Brain microvascular endothelial cell (primary cell): ENCODE measurements at regions not wholly inside any gene's neighbourhood (a gene's known extent, or its start where the extent isn't known, plus 50 kb on each side); places are given as distances from the start of the nearest gene placed in this dataset.

ENCODE experiments used
- DNase-seq: peaks from one replicate; pipeline ENCODE4 v3.0.0-alpha.2; 2020
- H3K27ac ChIP-seq: fragments of 250-450 bp; sonication (Bioruptor Pico); 2 replicates; pipeline ENCODE4 v1.5.1; 2020; ENCODE audit warnings: mild to moderate bottlenecking, moderate library complexity
- H3K27me3 ChIP-seq: fragments of 250-450 bp; sonication (Bioruptor Pico); replicated peaks from 2 replicates; pipeline ENCODE4 v1.5.1; 2020; ENCODE audit warnings: mild to moderate bottlenecking
- H3K36me3 ChIP-seq: fragments of 250-450 bp; sonication (Bioruptor Pico); replicated peaks from 2 replicates; pipeline ENCODE4 v1.5.1; 2020; ENCODE audit warnings: mild to moderate bottlenecking
- H3K4me3 ChIP-seq: 2 replicates; pipeline ENCODE4 v1.5.1; 2011; ENCODE audit warnings: low read depth, mild to moderate bottlenecking, control low read depth, low read length, moderate library complexity
- in situ Hi-C: cut with HindIII; loops from 2 replicates; pipeline ENCODE4 v1.10.0; 2017; ENCODE audit warnings: low sequenced_read_pairs, low pct_ligation_motif_present
- TF ChIP-seq, protein P1 (sequence below): IDR thresholded peaks from 2 replicates; pipeline ENCODE4 v1.5.1; 2011; ENCODE audit warnings: low read depth, mild to moderate bottlenecking, moderate library complexity, low read length, control low read depth, inconsistent platforms; ENCODE audit errors: missing control alignments

DNA sequence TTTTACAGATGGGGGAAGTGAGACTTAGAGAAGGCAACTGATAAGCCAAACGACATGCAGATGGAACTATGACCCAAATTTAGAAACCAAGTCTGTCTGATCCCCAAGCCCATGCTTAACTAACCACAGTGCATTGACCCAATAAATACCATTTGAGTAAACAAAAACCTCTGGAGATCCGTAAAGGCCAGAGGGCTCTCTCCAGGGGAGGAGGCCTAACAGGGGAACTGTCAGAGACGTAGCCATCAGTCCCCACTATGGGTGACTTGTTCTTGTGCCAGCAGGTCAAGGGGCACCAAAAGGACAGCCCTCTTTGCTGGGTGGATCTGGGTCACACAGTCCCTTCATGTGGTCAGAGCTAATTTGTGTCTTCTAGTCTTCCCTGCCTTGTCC, 420.2 kb downstream of the BCOR start:
- Histone ChIP-seq H3K27ac (no peak overlapping the region), H3K27me3 (no peaks in the 10 kb centered on the region), H3K4me3 (no peak overlapping the region), H3K36me3 (no peaks in the 10 kb centered on the region)
- TF ChIP-seq, protein P1, sequence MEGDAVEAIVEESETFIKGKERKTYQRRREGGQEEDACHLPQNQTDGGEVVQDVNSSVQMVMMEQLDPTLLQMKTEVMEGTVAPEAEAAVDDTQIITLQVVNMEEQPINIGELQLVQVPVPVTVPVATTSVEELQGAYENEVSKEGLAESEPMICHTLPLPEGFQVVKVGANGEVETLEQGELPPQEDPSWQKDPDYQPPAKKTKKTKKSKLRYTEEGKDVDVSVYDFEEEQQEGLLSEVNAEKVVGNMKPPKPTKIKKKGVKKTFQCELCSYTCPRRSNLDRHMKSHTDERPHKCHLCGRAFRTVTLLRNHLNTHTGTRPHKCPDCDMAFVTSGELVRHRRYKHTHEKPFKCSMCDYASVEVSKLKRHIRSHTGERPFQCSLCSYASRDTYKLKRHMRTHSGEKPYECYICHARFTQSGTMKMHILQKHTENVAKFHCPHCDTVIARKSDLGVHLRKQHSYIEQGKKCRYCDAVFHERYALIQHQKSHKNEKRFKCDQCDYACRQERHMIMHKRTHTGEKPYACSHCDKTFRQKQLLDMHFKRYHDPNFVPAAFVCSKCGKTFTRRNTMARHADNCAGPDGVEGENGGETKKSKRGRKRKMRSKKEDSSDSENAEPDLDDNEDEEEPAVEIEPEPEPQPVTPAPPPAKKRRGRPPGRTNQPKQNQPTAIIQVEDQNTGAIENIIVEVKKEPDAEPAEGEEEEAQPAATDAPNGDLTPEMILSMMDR: no peak
- no peak for DNase-seq
- in situ Hi-C loops: no loop called here

DNA sequence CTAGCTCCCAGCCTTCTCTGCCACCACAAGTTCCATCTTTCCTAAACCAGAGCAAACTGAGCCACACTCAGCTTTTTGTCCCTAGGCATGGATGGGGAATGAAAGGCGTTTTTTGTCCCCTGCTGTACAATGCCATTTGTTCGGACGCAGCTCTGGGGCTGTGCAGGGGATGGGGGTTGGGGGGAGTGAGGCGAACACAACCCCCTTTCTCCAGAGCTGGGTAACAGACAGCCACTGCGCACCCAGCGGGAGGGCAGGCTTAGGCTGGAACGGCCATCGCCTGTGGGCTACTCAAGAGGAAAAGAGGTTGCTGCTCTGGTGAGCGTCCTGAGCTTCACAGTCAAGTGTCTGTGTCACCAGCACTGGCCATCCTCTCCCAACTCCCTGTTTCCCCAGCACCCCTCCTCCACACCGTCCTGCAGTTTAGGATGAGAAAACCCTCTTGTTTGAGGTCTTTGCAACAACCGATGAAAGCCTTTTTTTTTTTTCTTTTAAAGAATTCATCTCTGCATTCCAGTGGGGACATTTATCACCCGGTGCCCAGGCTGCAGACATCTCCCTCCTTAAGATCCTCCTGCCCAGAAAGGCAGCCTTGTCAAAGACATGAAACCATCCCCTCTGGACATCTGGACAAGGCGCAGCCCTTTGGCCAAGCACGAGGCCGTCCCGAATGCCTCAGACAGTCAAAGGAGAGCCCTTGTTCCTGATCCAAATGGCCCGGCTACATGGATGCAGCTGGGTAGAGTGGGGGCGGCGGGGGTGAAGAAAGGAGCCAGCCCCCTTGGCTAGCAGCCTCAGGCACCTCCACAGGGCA, 419.6 kb downstream of the BCOR start:
- in situ Hi-C loops: no loop called here
- H3K36me3 ChIP-seq: no peaks in the 10 kb centered on the region
- no peaks in the 10 kb centered on the region for H3K27me3 ChIP-seq
- H3K4me3 ChIP-seq: no peak overlapping the region
- H3K27ac ChIP-seq: no peak overlapping the region
- DNase-seq: no peak
- TF ChIP-seq, protein P1: no peak

GRCh38 chrX:39678914-39679313, 418.8 kb downstream of the BCOR start:
- TF ChIP-seq, protein P1: no peak
- H3K4me3 ChIP-seq: no peak overlapping the region
- no peaks in the 10 kb centered on the region for H3K36me3 ChIP-seq
- DNase-seq: no peak
- in situ Hi-C loops: no loop called here
- no peaks in the 10 kb centered on the region for H3K27me3 ChIP-seq
- no peak overlapping the region for H3K27ac ChIP-seq

- H3K4me3 ChIP-seq: no peak overlapping the region
- H3K27ac ChIP-seq: no peak overlapping the region
- TF ChIP-seq, protein P1: no peak
- no peaks in the 10 kb centered on the region for H3K27me3 ChIP-seq
- H3K36me3 ChIP-seq: no peaks in the 10 kb centered on the region
- DNase-seq: no peak
- in situ Hi-C loops: no loop called here
Observed at GRCh38 chrX:39679497-39680157, 418.1 kb downstream of the BCOR start.

DNA sequence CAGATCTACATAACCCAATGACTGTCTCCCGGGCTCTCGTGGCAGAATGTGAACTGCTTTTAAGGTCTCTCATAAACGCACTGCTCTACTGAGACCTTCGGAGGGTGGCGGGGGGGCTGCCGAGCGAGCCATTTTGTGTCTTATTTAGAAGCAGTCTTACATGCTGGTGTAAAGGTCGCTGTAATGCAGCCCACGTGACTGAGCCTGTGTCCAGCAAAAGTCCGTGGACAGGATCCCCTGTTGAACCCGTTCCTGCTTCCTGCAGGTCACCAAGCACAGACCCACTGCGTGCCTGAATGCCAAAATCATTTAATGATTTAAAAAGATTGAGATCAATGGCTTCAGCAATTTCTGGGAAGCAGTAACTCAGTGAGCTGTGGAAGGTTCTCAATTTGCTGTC, 415.9 kb downstream of the BCOR start:
- no peak for DNase-seq
- in situ Hi-C loops: no loop called here
- TF ChIP-seq, protein P1: no peak

DNA sequence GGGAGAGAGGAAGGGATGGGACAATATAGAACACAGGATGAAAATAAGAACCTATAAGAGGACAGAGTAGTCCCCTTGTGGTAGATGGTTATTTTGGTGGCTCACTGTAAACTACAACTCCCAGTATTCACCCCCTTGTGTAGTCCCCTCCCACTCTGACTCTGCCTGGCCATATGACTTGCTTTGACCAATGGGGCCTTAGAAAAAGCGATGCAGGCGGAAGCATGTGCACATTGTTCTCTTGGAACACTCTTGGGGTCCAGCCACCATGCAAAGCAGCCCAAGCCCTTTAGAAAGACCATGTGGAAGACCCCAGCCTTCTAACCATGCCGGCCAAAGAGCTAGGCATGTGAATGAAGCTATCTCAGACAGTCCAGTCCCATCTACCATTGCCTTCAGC, 415.0 kb downstream of the BCOR start:
- no peak overlapping the region for H3K4me3 ChIP-seq
- in situ Hi-C loops: no loop called here
- H3K36me3 ChIP-seq: no peaks in the 10 kb centered on the region
- no peak for DNase-seq
- H3K27ac ChIP-seq: no peak overlapping the region
- TF ChIP-seq, protein P1: no peak
- no peaks in the 10 kb centered on the region for H3K27me3 ChIP-seq

More for the DNA sequence above, 415.9 kb downstream of the BCOR start:
- no peak overlapping the region for H3K4me3 ChIP-seq
- no peak overlapping the region for H3K27ac ChIP-seq
- H3K27me3 ChIP-seq: no peaks in the 10 kb centered on the region
- H3K36me3 ChIP-seq: no peaks in the 10 kb centered on the region
